A673 (cell line): ENCODE measurements at regions not wholly inside any gene's neighbourhood (a gene's known extent, or its start where the extent isn't known, plus 50 kb on each side); places are given as distances from the start of the nearest gene placed in this dataset.

Experiments
- BruUV-seq: library from RNA; stranded (reverse); fragments of 400-500 nt; replicated peaks from 2 replicates; lab custom pipeline; 2021; lab: Mats Ljungman, UMichigan
- CTCF ChIA-PET: fragments of 300-600 bp; sonication (Branson Sonifier 250); formaldehyde crosslinking; loops from one replicate; lab custom pipeline; 2022; ENCODE audit warnings: antibody characterized with exemption; lab: Charles Lee
- POLR2A ChIA-PET: fragments of 300-600 bp; sonication (Branson Sonifier 250); formaldehyde crosslinking; loops from one replicate; lab custom pipeline; 2022; ENCODE audit warnings: antibody characterized with exemption; ENCODE audit not compliant: low non-redundant PET; lab: Charles Lee
- DNase-seq: peaks from one replicate; pipeline ENCODE4 v3.0.0-alpha.2; 2015; ENCODE audit warnings: low spot score
- H3K27ac ChIP-seq: fragments of 200-600 bp; sonication (generic); 2 replicates; pipeline ENCODE4 v1.5.1; 2016; ENCODE audit warnings: mixed run types, low read depth, mild to moderate bottlenecking, mixed read lengths, antibody characterized with exemption, low read length; ENCODE audit not compliant: poor library complexity, severe bottlenecking
- H3K27me3 ChIP-seq: fragments of 200-600 bp; sonication (generic); replicated peaks from 2 replicates; pipeline ENCODE4 v1.6.1; 2017; ENCODE audit warnings: mixed run types, low read depth, mild to moderate bottlenecking, mixed read lengths, antibody characterized with exemption, low read length; ENCODE audit not compliant: insufficient read depth, poor library complexity
- H3K36me3 ChIP-seq: fragments of 200-600 bp; sonication (generic); 2 replicates; pipeline ENCODE4 v1.6.1; 2016; ENCODE audit warnings: mixed run types, mild to moderate bottlenecking, mixed read lengths, antibody characterized with exemption, low read length; ENCODE audit not compliant: insufficient read depth, poor library complexity, severe bottlenecking
- H3K4me1 ChIP-seq: fragments of 200-600 bp; sonication (generic); 2 replicates; pipeline ENCODE4 v1.6.1; 2017; ENCODE audit warnings: mixed run types, mild to moderate bottlenecking, mixed read lengths, antibody characterized with exemption, low read length; ENCODE audit not compliant: insufficient read depth, poor library complexity, severe bottlenecking
- H3K4me3 ChIP-seq: fragments of 200-600 bp; sonication (generic); 2 replicates; pipeline ENCODE4 v1.5.1; 2016; ENCODE audit warnings: low read depth, mixed run types, mild to moderate bottlenecking, mixed read lengths, low read length; ENCODE audit not compliant: poor library complexity, severe bottlenecking
- H3K9me3 ChIP-seq: fragments of 200-600 bp; sonication (generic); 2 replicates; pipeline ENCODE4 v1.6.1; 2016; ENCODE audit warnings: mixed run types, low read depth, mild to moderate bottlenecking, mixed read lengths, antibody characterized with exemption, low read length; ENCODE audit not compliant: poor library complexity, severe bottlenecking
- CTCF ChIP-seq: fragments of 300-800, 200-600 bp; sonication (generic); conservative IDR thresholded peaks from 2 replicates; pipeline ENCODE4 v1.5.1; 2017; ENCODE audit warnings: low read depth, mild to moderate bottlenecking, antibody characterized with exemption, low read length, moderate library complexity, mixed read lengths
- EZH2 ChIP-seq: fragments of 200-600 bp; sonication (generic); IDR thresholded peaks from 2 replicates; pipeline ENCODE4 v1.6.1; 2017; ENCODE audit warnings: borderline replicate concordance, low read depth, mild to moderate bottlenecking, mixed read lengths, antibody characterized with exemption, low read length; ENCODE audit not compliant: poor library complexity, severe bottlenecking
- intact Hi-C: fragments of 100-400 bp; cut with micrococcal nuclease; formaldehyde crosslinking; loops from one replicate; pipeline ENCODE4 v1.10.0; 2022; ENCODE audit not compliant: unreplicated experiment

DNA sequence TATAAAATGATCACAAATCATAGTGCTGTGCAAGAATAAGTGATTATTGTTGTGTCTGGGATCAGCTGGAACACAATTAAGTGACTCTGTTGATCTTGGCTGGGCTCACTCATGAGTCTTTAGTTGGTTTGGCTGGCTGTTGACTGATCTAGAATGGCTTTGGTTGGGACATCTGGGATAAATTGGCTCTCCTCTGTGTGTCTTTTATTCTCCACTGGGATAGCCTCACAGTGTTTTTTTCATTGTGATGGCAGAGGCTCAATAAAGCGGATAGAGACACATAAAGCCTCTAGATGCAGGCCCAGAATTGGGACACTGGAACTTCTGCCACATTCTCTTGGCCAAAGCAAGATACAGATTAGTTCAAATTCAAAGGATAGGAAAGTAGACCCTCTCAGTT, 735.6 kb downstream of the PDCD6IP start:
- no TSS peak for BruUV-seq
- Histone ChIP-seq H3K4me3 (no peak overlapping the region), H3K27me3 (no peaks in the 10 kb centered on the region), H3K27ac (no peak overlapping the region), H3K9me3 (peaks cover 6% of the 10 kb centered on the region), H3K4me1 (no peaks in the 10 kb centered on the region), H3K36me3 (no peaks in the 10 kb centered on the region)
- ChIA-PET POLR2A (no interaction called here), CTCF (no interaction called here)
- intact Hi-C loops: no loop called here
- no peak for TF ChIP-seq CTCF
- TF ChIP-seq EZH2: no peak
- DNase-seq: no peak

GRCh38 chr3:34544136-34544535, 745.7 kb downstream of the PDCD6IP start:
- intact Hi-C loops: no loop called here
- Histone ChIP-seq H3K4me1 (peaks cover 7% of the 10 kb centered on the region), H3K27me3 (no peaks in the 10 kb centered on the region), H3K9me3 (no peaks in the 10 kb centered on the region), H3K27ac (no peak overlapping the region), H3K4me3 (no peak overlapping the region), H3K36me3 (no peaks in the 10 kb centered on the region)
- no peak for TF ChIP-seq CTCF
- TF ChIP-seq EZH2: no peak
- CTCF ChIA-PET: no interaction called here
- DNase-seq: no peak
- no TSS peak for BruUV-seq
- POLR2A ChIA-PET: no interaction called here

GRCh38 chr3:34547297-34547920, 749.0 kb downstream of the PDCD6IP start:
- Histone ChIP-seq H3K4me1 (peaks cover 7% of the 10 kb centered on the region), H3K27me3 (no peaks in the 10 kb centered on the region), H3K4me3 (no peak overlapping the region), H3K9me3 (no peaks in the 10 kb centered on the region), H3K27ac (no peak overlapping the region), H3K36me3 (no peaks in the 10 kb centered on the region)
- DNase-seq: no peak
- TF ChIP-seq CTCF: no peak
- no peak for TF ChIP-seq EZH2
- ChIA-PET POLR2A (no interaction called here), CTCF (no interaction called here)
- BruUV-seq: no TSS peak
- intact Hi-C loops: no loop called here
